ENCODE measurements at regions not wholly inside any gene's neighbourhood (a gene's known extent, or its start where the extent isn't known, plus 50 kb on each side); places are given as distances from the start of the nearest gene placed in this dataset.

- no peak for TF ChIP-seq NKRF (conservative IDR thresholded peaks at IDR 0.05)
- no peak for TF ChIP-seq ZNF687 (IDR thresholded peaks at IDR 0.05)
- no peak for TF ChIP-seq SREBF1 (IDR thresholded peaks at IDR 0.05; ENCODE audit: low read length)
Observed at GRCh38 chr13:84470528-84470927, 588.3 kb upstream of the SLITRK1 start (continued).

GRCh38 chr13:84466461-84466860 is 584.2 kb upstream of the SLITRK1 start:
- Histone ChIP-seq H4K20me1 (ENCODE audit: control insufficient read depth, insufficient read depth) (no peaks in the 10 kb centered on the region), H3K27me3 (replicated peaks in 1 of 2; ENCODE audit: control insufficient read depth in 2 of 2, insufficient read depth in 2 of 2, low read length in 1 of 2) (no peaks in the 10 kb centered on the region), H3K4me3 (no peak overlapping the region), H3K79me2 (ENCODE audit: control insufficient read depth, insufficient read depth, low read length) (no peaks in the 10 kb centered on the region), H3K9me3 (replicated peaks; ENCODE audit: control insufficient read depth, insufficient read depth, low read length) (no peaks in the 10 kb centered on the region), H3K9ac (ENCODE audit: control insufficient read depth, insufficient read depth, low read length) (no peak overlapping the region), H2AFZ (ENCODE audit: control insufficient read depth, low read depth, low read length) (no peak overlapping the region), H3K4me1 (ENCODE audit: control insufficient read depth, insufficient read depth, low read length) (no peaks in the 10 kb centered on the region), H3K27ac (ENCODE audit: control insufficient read depth, insufficient read depth) (no peak overlapping the region), H3K36me3 (ENCODE audit: control insufficient read depth in 2 of 2, insufficient read depth in 2 of 2, low read length in 1 of 2) (no peaks in the 10 kb centered on the region), H3K4me2 (ENCODE audit: control insufficient read depth, insufficient read depth) (no peak overlapping the region)
- ATAC-seq (no peak), DNase-seq (ENCODE audit: low read depth, low spot score) (no peak), FAIRE-seq (no peak)
- no TSS peak for BruUV-seq (replicated peaks)
- in situ Hi-C loops (cut with MboI) (no loop called here), intact Hi-C loops (cut with micrococcal nuclease; ENCODE audit: unreplicated experiment) (no loop called here)
- ChIA-PET SMC1A (ENCODE audit: uncharacterized antibody, unreplicated experiment) (interaction anchor here (0.6 kb wide), 1 partner anchor 395 kb away, joined by 3 read pairs; no protein-coding TSS in a partner anchor), RAD21 (ENCODE audit: unreplicated experiment) (no interaction called here), POLR2A (no interaction called here), CTCF (no interaction called here)
- TF ChIP-seq POU2F2 (IDR thresholded peaks at IDR 0.05; ENCODE audit: borderline replicate concordance, low read depth, low read length) (no peak), HDAC2 (IDR thresholded peaks at IDR 0.05) (no peak), USF1 (IDR thresholded peaks at IDR 0.05; ENCODE audit: borderline replicate concordance, extremely low read length, insufficient read depth, low read depth, low read length) (no peak), GATAD2B (conservative IDR thresholded peaks at IDR 0.05; ENCODE audit: low read depth) (no peak), POLR2AphosphoS2 (IDR thresholded peaks at IDR 0.05; ENCODE audit: low read depth, low read length) (no peak), PAX5 (IDR thresholded peaks at IDR 0.05; ENCODE audit: borderline replicate concordance, low read depth, low read length) (no peak), SKIL (IDR thresholded peaks at IDR 0.05; ENCODE audit: low read depth, poor library complexity, severe bottlenecking) (no peak), WRNIP1 (IDR thresholded peaks at IDR 0.05; ENCODE audit: borderline replicate concordance, low read depth, low read length) (no peak), SRF (IDR thresholded peaks at IDR 0.05; ENCODE audit: low read depth in 2 of 2, low read length in 2 of 2) (no peak)
